GM21515 (cell line): ENCODE measurements at regions not wholly inside any gene's neighbourhood (a gene's known extent, or its start where the extent isn't known, plus 50 kb on each side); places are given as distances from the start of the nearest gene placed in this dataset.

Experiments
- ATAC-seq: cut with Tn5 transposase; IDR thresholded peaks from one replicate; pipeline ENCODE4 v1.9.1; 2021; ENCODE audit not compliant: unreplicated experiment

GRCh38 chr7:131235489-131236317 lies 92.0 kb upstream of the MKLN1 start:
- no peak for ATAC-seq

- ATAC-seq, result no peak
These were observed 91.4 kb upstream of the MKLN1 start for GRCh38 chr7:131236318-131236672.

- ATAC-seq, result no peak
These were observed 89.2 kb upstream of the MKLN1 start for GRCh38 chr7:131238347-131238931.

- no peak for ATAC-seq
These were observed 86.3 kb upstream of the MKLN1 start for GRCh38 chr7:131241386-131241785.

GRCh38 chr7:131242123-131242650 lies 85.5 kb upstream of the MKLN1 start:
- ATAC-seq, result no peak

GRCh38 chr7:131244259-131244852 lies 83.3 kb upstream of the MKLN1 start:
- no peak for ATAC-seq

GRCh38 chr7:131249003-131249402 lies 78.7 kb upstream of the MKLN1 start:
- ATAC-seq, result no peak

GRCh38 chr7:131249483-131249882 lies 78.2 kb upstream of the MKLN1 start:
- no peak for ATAC-seq

GRCh38 chr7:131250331-131250730 lies 77.3 kb upstream of the MKLN1 start:
- no peak for ATAC-seq

GRCh38 chr7:131251371-131251770 lies 76.3 kb upstream of the MKLN1 start:
- ATAC-seq, result no peak

GRCh38 chr7:131252976-131253375 lies 74.7 kb upstream of the MKLN1 start:
- no peak for ATAC-seq

GRCh38 chr7:131254211-131254610 lies 73.5 kb upstream of the MKLN1 start:
- ATAC-seq, result no peak

- ATAC-seq, result no peak
These were observed 72.4 kb upstream of the MKLN1 start for GRCh38 chr7:131255242-131255641.

- no peak for ATAC-seq
These were observed 66.1 kb upstream of the MKLN1 start for GRCh38 chr7:131261476-131261994.

- ATAC-seq, result no peak
These were observed 62.4 kb upstream of the MKLN1 start for GRCh38 chr7:131265227-131265626.

- ATAC-seq, result no peak
These were observed 60.0 kb upstream of the MKLN1 start for GRCh38 chr7:131267631-131268030.

- no peak for ATAC-seq
These were observed 58.8 kb upstream of the MKLN1 start for GRCh38 chr7:131268906-131269305.

- no peak for ATAC-seq
These were observed 55.6 kb upstream of the MKLN1 start for GRCh38 chr7:131272086-131272485.

GRCh38 chr7:131274986-131275385 lies 52.7 kb upstream of the MKLN1 start:
- no peak for ATAC-seq

GRCh38 chr7:131276190-131276589 lies 51.5 kb upstream of the MKLN1 start:
- ATAC-seq, result no peak

- no peak for ATAC-seq
These were observed 50.9 kb upstream of the MKLN1 start for GRCh38 chr7:131276748-131277147.
